ENCODE measurements at regions not wholly inside any gene's neighbourhood (a gene's known extent, or its start where the extent isn't known, plus 50 kb on each side); places are given as distances from the start of the nearest gene placed in this dataset.

GRCh38 chrX:38856670-38857265, 55.5 kb downstream of the MID1IP1 start:
- no peak for DNase-seq (ENCODE audit: low spot score)

DNA sequence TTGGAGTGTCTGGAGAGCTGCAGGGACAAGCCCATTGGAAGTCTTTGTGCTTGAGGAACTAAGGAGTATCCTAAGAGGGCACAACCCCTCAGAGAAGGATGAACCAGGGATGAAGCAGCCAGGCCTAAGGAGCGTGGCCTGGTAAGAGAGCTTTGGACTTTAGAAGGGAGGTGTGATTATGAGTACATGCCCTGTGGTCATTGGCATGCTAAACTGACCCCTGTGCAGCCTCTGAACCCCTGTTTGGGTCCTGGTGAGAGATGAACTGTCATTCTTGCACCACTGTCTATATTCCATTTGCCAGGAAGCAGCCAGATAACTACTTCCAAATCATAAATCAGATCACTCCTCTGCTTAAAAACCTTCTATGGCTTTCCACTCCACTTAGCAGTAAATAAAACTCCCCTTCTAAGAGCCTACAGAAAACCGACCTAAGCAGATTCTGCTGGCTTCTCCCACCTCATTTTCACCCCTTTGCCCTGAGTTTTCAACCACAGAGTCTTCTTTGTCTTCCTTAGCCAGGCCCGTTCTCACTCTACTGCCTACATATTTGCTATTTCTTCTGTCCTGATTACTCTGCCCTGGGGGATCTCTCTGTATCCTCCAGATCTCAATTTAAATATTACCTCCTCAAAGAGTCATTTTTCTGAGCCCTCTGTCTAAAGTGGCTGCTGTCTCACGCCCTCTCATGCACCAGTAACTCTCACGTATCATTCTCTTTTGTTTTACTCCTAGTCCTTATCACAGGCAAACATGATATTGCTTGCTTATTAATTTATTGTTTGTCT, 56.7 kb downstream of the MID1IP1 start:
- no peak for DNase-seq (ENCODE audit: low spot score)

- no peak for DNase-seq (ENCODE audit: low spot score)
Observed at GRCh38 chrX:38859602-38860001, 58.3 kb downstream of the MID1IP1 start.

DNA sequence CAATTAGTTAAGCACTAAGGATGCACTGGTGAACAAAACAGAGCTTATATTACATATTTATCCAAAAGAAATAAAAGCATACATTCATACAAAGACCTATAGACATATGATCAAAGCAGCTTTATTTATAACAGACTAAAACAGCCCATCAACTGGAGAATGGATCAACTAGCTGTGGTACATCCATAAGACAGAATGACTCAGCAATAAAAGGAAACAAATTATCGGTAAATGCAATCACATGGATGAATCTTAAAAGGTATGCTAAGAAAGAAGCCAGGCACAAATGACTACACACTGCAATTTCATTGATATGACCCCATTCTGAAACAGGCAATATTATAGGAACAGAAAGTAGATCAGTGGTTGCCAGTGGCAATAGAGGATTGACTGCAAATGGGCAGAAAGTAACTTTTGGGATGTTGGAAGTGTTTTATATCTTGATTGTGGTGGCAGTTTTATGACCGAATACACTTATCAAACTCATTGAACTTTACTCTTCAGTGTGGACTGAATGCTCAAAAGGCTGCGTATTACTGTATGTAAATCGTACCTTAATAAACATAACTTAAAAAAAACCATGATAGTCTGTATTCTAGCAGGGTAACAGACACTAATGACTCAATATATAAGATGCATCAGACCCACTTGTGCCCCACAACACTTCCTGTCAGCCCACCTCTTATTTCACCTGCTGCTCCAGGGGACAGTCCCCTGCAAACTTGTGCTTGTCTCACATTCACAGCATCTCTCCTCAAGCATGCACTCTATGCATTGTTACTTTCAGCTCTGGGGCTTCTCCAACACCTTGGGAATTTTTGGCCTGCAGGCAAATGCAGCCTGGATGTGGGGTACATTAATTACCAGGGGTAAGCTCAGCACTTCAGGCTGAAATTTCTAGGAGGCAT, 59.1 kb downstream of the MID1IP1 start:
- no peak for DNase-seq (ENCODE audit: low spot score)

- no peak for DNase-seq (ENCODE audit: low spot score)
Observed at GRCh38 chrX:38861489-38861888, 60.2 kb downstream of the MID1IP1 start.

GRCh38 chrX:38862100-38862499, 60.8 kb downstream of the MID1IP1 start:
- DNase-seq (ENCODE audit: low spot score), result no peak

- DNase-seq (ENCODE audit: low spot score), result no peak
Observed at GRCh38 chrX:38864165-38864564, 62.9 kb downstream of the MID1IP1 start.

DNA sequence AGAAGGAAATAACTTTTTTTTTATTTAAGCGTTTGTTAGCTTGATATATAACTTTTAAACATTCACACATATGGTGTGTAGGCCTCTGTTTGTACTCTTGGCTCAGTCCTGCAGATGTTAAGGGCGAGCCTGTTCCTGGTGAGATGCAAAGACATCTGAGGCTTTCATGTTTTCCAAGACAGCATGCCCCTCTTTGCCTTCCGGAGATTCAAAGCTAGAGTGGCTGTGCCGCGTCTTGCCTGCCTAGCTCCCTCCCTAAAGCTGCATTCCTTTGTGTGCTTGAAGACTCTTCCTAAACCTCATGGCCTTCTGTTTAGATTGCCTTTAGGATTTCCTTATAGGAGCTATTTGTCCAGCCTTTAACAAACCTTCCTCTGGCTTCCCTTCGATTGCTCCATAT, 67.1 kb downstream of the MID1IP1 start:
- DNase-seq (ENCODE audit: low spot score), result no peak

DNA sequence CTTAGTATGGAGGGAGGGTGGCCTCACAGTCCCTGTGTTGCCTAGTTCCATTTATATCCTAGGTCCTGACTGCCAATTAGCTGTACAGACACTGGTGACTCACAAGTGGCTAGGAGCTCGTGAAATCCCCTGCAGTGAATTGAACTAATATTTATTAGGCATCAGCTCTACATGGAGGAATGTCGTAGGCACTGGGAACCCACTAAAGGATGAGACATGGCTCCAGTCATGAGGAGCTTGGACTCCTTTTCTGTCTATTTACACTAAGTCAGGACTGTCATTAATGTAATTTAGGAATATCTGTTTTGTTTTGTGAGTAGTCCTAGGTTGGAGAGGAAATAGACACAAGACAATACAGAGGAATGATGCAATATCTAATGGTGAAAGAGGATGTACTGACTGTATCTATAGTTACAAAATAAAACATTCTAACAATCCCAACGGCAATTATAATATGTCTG, 67.7 kb downstream of the MID1IP1 start:
- no peak for DNase-seq (ENCODE audit: low spot score)

DNA sequence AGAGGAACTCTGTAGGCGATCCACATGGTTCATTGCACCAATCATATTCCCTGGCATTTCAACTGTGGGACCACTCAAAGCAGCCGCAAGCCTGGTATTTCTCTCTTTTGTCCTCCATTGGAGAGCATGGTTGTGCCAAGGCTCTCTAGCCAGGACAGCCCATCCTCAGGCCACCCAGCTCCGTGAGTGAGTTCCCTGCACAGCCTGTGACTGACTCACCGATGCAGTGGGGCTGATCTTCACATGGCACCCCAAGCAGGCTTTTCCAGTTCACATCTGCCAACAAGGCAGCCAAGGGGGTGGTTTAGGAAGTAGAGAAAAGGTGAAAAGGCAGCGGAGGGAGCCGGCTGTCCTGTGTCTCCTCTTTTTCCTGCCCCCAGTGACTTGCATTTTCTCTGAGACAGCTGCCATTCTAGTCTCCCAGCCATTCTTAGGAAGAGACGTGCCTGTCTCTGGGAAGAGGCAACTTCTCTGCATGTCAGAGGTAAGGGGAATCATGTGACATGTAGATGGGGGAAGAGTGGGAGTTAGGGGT, 69.2 kb downstream of the MID1IP1 start:
- DNase-seq (ENCODE audit: low spot score), result no peak

- no peak for DNase-seq (ENCODE audit: low spot score)
Observed at GRCh38 chrX:38871129-38872029, 70.1 kb downstream of the MID1IP1 start.

GRCh38 chrX:38877366-38877765, 76.1 kb downstream of the MID1IP1 start:
- DNase-seq (ENCODE audit: low spot score), result no peak

DNA sequence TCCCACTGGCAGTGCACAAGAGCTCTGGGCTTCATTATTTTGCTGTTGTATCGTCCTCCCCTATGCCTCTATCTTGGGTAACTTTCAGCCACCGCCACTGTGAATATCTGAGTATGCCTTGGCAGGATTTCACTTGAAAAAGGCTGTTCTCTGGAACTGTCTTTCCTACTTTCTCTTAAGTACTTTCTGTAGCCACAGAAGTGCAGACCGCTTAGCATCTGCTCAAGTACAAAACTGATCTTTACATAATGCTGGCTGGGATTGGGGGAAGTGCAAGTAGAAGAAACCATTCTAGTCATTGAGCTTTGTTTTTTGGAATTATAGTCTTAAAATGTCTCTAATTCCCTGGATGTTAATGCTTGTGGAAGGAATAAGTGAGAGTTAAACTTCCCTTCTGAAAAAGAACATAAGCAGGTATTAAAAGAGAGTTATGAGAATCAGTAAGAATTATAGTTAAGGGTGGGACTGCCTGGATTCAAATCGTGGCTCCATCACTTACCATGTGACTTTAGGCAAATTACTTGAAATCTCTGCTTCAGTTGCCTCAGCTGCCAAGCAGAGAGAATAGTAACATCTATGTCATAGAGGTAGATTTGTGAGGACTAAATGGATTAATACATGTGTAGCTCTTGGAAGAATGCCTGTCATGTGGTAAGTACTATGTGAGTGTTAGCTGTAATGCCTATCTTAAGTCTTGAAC, 77.5 kb downstream of the MID1IP1 start:
- DNase-seq (ENCODE audit: low spot score), result no peak

GRCh38 chrX:38879631-38880220, 78.5 kb downstream of the MID1IP1 start:
- no peak for DNase-seq (ENCODE audit: low spot score)

DNA sequence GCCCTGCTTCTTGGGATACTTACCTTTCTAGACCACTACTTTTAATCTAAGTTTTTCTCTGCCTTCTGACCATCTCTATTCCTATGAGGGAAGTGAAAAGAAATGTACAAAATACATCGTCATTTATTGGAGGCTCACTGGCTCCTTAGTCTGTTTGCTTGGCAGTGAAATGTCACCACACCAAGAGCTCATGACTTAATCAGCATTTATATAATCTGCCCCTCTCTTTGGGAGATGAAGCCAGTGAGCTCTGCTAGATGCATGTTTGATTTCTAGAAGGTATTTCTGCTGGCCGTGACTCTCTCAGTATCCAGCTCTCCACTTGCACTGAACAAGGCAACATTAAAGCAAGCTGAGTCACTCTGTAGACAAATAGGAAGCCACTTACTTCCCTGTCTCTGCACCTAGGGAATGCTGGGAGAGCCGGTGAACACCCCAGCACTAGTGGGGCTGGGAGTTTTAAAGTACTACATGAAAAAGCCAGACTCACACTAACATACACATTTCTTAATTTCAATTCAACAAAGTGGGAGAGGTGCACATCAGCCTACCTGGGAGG, 79.1 kb downstream of the MID1IP1 start:
- DNase-seq (ENCODE audit: low spot score), result no peak

DNA sequence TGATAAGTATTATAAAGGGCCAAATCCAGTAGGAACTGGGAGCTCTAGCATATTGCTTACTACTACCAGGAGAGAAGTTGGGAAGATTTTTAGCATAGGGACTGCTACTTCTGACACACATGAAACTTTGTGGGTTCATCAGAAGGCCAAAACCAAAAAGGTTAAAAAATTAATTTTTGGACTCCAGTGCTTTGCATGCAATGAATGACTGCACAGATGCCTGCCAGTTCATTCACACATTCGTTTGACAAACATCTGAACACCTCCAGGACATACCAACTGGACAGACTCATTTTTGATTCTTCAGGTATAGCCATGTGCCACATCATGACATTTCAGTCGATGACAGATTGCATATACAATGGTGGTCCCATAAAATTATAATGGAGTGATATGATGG, 79.8 kb downstream of the MID1IP1 start:
- no peak for DNase-seq (ENCODE audit: low spot score)

GRCh38 chrX:38881727-38882126, 80.5 kb downstream of the MID1IP1 start:
- no peak for DNase-seq (ENCODE audit: low spot score)

DNA sequence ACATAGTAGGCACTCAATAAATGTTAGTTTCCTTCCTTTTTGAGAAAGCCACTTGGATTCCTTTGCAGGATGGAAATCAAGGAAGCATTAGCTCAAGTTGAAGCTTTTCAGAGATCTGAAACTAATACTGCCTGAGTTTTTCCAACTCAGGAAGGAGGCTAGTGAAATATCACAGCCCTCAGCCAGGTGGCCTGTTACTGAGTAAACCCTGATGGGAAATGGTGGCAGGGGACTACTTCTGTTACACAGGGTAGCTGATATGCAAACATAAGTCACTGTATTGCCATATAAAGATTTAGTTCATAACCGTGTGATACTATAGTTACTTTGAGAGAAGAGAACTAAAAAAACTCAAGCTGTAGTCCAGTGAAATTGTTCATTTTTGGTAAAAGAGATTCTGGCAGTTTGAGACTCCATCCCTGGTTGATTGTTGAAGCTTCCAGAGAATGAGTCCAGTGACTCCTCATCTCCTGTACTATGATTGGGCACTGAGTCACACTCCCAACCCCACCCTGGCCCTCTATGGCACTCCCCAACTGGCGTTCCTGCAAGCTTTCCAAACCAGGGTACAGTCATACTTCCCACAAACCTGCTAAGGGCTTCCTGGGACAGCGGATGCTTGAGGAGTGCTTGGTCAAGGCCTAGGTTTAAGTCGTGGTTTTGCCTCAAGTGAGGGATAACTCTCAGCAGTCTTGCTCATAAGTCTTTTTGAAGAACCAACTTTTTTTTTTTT, 81.8 kb downstream of the MID1IP1 start:
- DNase-seq (ENCODE audit: low spot score), result peak; percentile 89

DNA sequence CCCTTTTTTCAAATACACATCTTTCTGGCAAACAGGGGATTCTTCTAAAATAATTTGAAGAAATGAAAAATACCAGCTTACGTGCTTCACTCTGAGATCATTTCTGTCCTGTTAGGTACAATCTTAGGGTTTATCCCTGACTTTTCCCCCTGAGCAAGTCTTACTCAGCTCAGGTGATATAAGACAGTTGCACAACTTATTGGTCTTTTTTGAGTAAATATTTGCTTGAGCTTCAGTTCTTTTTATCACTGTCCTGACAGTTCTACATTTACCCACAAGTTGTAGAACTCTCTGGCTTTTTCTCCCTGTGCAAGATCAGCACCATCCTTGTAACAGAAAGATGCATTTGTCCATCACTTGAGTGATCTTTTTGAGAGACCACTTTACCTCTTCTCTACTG, 84.9 kb downstream of the MID1IP1 start:
- no peak for DNase-seq (ENCODE audit: low spot score)
